Mesendoderm (in vitro differentiated cells): ENCODE measurements at regions not wholly inside any gene's neighbourhood (a gene's known extent, or its start where the extent isn't known, plus 50 kb on each side); places are given as distances from the start of the nearest gene placed in this dataset.

Experiments used
- DNase-seq: peaks from one replicate; pipeline ENCODE4 v3.0.0; 2013
- H2AK5ac ChIP-seq: 2 replicates; pipeline ENCODE4 v1.6.1; 2013; ENCODE audit warnings: low read length, inconsistent platforms
- H2BK120ac ChIP-seq: 2 replicates; pipeline ENCODE4 v1.6.1; 2013; ENCODE audit warnings: low read depth, mild to moderate bottlenecking, low read length, moderate library complexity, mixed read lengths
- H2BK15ac ChIP-seq: replicated peaks from 2 replicates; pipeline ENCODE4 v1.6.1; 2013; ENCODE audit warnings: low read depth, mild to moderate bottlenecking, moderate library complexity
- H2BK5ac ChIP-seq: 2 replicates; pipeline ENCODE4 v1.6.1; 2013; ENCODE audit warnings: low read length, inconsistent platforms
- H3K18ac ChIP-seq: 2 replicates; pipeline ENCODE4 v1.6.1; 2013; ENCODE audit warnings: mild to moderate bottlenecking, low read length, mixed read lengths
- H3K23ac ChIP-seq: one replicate; pipeline ENCODE4 v1.6.1; 2013; ENCODE audit warnings: low read length
- H3K27ac ChIP-seq: 2 replicates; pipeline ENCODE4 v1.5.1; 2013; ENCODE audit warnings: low read depth, mild to moderate bottlenecking, inconsistent platforms, low read length, moderate library complexity
- H3K27me3 ChIP-seq: 2 replicates; pipeline ENCODE4 v1.6.1; 2013; ENCODE audit warnings: low read length, control low read depth, mild to moderate bottlenecking, inconsistent platforms; ENCODE audit not compliant: insufficient read depth, poor library complexity
- H3K36me3 ChIP-seq: 2 replicates; pipeline ENCODE4 v1.6.1; 2013; ENCODE audit warnings: low read length, inconsistent platforms; ENCODE audit not compliant: control insufficient read depth, insufficient read depth
- H3K4ac ChIP-seq: one replicate; pipeline ENCODE4 v1.6.1; 2013; ENCODE audit warnings: low read depth, mild to moderate bottlenecking, low read length, moderate library complexity
- H3K4me1 ChIP-seq: 2 replicates; pipeline ENCODE4 v1.6.1; 2013; ENCODE audit warnings: low read depth, low read length, inconsistent platforms; ENCODE audit not compliant: control insufficient read depth
- H3K4me2 ChIP-seq: 2 replicates; pipeline ENCODE4 v1.6.1; 2013; ENCODE audit warnings: low read length
- H3K4me3 ChIP-seq: 2 replicates; pipeline ENCODE4 v1.5.1; 2013; ENCODE audit warnings: mild to moderate bottlenecking, low read length
- H3K56ac ChIP-seq: one replicate; pipeline ENCODE4 v1.6.1; 2013; ENCODE audit warnings: low read length
- H3K79me1 ChIP-seq: 2 replicates; pipeline ENCODE4 v1.6.1; 2013; ENCODE audit warnings: low read length, inconsistent platforms
- H3K79me2 ChIP-seq: 2 replicates; pipeline ENCODE4 v1.6.1; 2013; ENCODE audit warnings: mild to moderate bottlenecking, low read length; ENCODE audit not compliant: control insufficient read depth, insufficient read depth
- H3K9ac ChIP-seq: 2 replicates; pipeline ENCODE4 v1.6.1; 2013; ENCODE audit warnings: low read length, inconsistent platforms
- H4K5ac ChIP-seq: one replicate; pipeline ENCODE4 v1.6.1; 2013; ENCODE audit warnings: low read length
- H4K8ac ChIP-seq: one replicate; pipeline ENCODE4 v1.6.1; 2013; ENCODE audit warnings: low read depth, mild to moderate bottlenecking, control low read depth, low read length, moderate library complexity
- WGBS: extraction: QIAGEN DNeasy Blood & Tissue Kit; methylation state at CpG from one replicate; pipeline ENCODE4 v1.1.7; 2013; ENCODE audit warnings: low lambda C conversion rate, missing lambda C conversion rate; ENCODE audit not compliant: insufficient coverage; ENCODE audit errors: extremely low coverage; 5-methylcytosine and 5-hydroxymethylcytosine counted together

DNA sequence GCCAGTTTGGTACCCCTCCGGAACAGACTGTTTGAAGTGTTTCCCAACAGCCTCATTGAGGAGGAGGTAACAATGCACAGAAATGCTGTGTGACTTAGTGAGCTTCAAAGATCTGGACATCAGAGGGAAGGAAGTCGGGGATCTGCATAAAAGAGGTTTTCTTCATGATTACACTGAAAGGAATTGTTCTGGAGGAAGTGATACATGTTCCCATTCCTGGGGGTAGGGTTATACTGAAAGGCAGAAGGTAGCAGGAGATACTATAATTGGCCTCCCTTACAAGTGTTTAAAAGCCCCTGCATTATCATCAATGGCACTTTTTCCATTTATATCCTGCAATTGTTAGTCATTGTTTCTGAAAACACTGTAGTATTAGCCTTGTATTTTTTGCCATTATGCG lies 94.0 kb upstream of the DKK2 start:
- H3K36me3 ChIP-seq, result no peaks in the 10 kb centered on the region
- no peaks in the 10 kb centered on the region for H3K79me2 ChIP-seq
- H2AK5ac ChIP-seq, result no peak overlapping the region
- H3K4ac ChIP-seq, result no peak overlapping the region
- DNase-seq, result no peak
- H3K56ac ChIP-seq, result no peak overlapping the region
- no peak overlapping the region for H3K18ac ChIP-seq
- peaks cover 1% of the 10 kb centered on the region for H3K4me1 ChIP-seq
- no peak overlapping the region for H2BK5ac ChIP-seq
- no peak overlapping the region for H4K5ac ChIP-seq
- no peak overlapping the region for H3K4me2 ChIP-seq
- no peak overlapping the region for H3K9ac ChIP-seq
- no peak overlapping the region for H2BK120ac ChIP-seq
- H3K4me3 ChIP-seq, result no peak overlapping the region
- H3K23ac ChIP-seq, result no peak overlapping the region
- no CpG with 5 or more reads among the region's 3 CpGs for WGBS
- H3K27me3 ChIP-seq, result no peaks in the 10 kb centered on the region
- no peak overlapping the region for H2BK15ac ChIP-seq
- H3K27ac ChIP-seq, result no peak overlapping the region
- H3K79me1 ChIP-seq, result no peaks in the 10 kb centered on the region
- H4K8ac ChIP-seq, result no peak overlapping the region

DNA sequence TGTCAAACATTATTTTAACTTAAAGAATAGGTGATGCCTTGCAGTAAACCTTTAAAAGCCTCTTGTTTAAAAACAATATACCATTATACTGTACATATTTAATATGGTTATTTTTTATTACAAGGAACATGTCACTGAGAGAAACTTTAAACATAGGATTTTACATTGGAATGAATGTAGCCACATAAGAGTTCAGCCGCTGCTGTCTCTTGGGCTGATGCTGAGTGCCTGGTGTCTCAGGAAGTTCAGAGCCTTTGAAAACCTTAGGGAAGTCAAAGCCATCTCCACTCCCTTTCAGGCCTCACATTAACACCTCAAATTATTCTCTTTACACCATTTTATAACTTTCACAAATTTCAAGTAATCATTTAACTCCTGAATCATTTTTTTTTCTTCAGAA lies 93.5 kb upstream of the DKK2 start:
- no peak for DNase-seq
- no peak overlapping the region for H2BK5ac ChIP-seq
- no peaks in the 10 kb centered on the region for H3K27me3 ChIP-seq
- WGBS, result no CpG with 5 or more reads among the region's 1 CpG
- H3K4me3 ChIP-seq, result no peak overlapping the region
- no peak overlapping the region for H3K23ac ChIP-seq
- no peak overlapping the region for H4K5ac ChIP-seq
- no peak overlapping the region for H2BK120ac ChIP-seq
- H3K9ac ChIP-seq, result no peak overlapping the region
- H3K36me3 ChIP-seq, result no peaks in the 10 kb centered on the region
- H3K79me2 ChIP-seq, result no peaks in the 10 kb centered on the region
- no peaks in the 10 kb centered on the region for H3K79me1 ChIP-seq
- H3K4me2 ChIP-seq, result no peak overlapping the region
- H3K27ac ChIP-seq, result no peak overlapping the region
- H3K4ac ChIP-seq, result no peak overlapping the region
- no peak overlapping the region for H2AK5ac ChIP-seq
- no peak overlapping the region for H3K56ac ChIP-seq
- H4K8ac ChIP-seq, result no peak overlapping the region
- H3K18ac ChIP-seq, result no peak overlapping the region
- H3K4me1 ChIP-seq, result peaks cover 1% of the 10 kb centered on the region
- no peak overlapping the region for H2BK15ac ChIP-seq

DNA sequence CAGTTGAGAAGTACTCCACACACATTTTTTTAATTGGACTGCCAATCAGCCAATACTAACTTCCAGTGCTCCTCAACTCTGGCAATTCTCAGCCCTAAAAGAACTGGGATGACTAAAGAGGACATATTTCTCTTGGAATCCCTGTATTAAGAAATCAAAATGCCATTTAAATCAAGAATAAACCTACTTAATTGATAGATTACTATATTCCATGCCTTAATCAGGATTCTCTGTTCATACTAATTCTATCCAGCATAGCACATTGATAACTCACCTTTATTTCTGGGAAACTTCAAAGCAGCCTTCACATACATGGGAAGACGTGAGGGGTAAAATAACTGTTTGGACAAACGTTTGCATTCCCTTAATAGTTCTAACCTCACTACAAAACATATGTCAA lies 93.0 kb upstream of the DKK2 start:
- H2AK5ac ChIP-seq, result no peak overlapping the region
- no peak overlapping the region for H2BK120ac ChIP-seq
- H3K4ac ChIP-seq, result no peak overlapping the region
- no peak overlapping the region for H3K23ac ChIP-seq
- H3K4me2 ChIP-seq, result no peak overlapping the region
- no peak overlapping the region for H4K8ac ChIP-seq
- H3K27me3 ChIP-seq, result no peaks in the 10 kb centered on the region
- H2BK15ac ChIP-seq, result no peak overlapping the region
- H3K27ac ChIP-seq, result no peak overlapping the region
- peaks cover 1% of the 10 kb centered on the region for H3K4me1 ChIP-seq
- no peaks in the 10 kb centered on the region for H3K36me3 ChIP-seq
- H2BK5ac ChIP-seq, result no peak overlapping the region
- no peak overlapping the region for H3K56ac ChIP-seq
- H4K5ac ChIP-seq, result no peak overlapping the region
- no peaks in the 10 kb centered on the region for H3K79me2 ChIP-seq
- no peak overlapping the region for H3K9ac ChIP-seq
- H3K79me1 ChIP-seq, result no peaks in the 10 kb centered on the region
- no peak overlapping the region for H3K4me3 ChIP-seq
- no peak overlapping the region for H3K18ac ChIP-seq
- no CpG with 5 or more reads among the region's 2 CpGs for WGBS
- no peak for DNase-seq

DNA sequence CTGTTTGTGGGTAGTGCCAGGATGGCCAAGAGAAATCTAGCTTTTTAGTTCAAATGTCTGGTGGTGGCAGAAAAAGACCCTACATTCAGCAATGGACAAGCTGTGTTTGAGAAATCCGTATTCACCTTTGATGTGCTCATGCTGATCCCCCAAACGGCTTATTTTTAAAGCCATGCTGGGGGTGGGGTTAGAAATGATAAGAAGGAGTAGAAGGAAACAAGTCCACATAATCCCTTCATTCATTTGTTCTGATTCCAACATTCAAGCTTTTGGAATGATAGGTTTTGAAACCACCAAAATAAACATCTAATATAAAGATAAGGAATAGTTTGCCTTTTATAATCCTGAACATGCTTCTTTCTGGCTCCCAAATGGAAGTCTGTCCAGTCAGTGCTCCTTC lies 92.0 kb upstream of the DKK2 start:
- no peak for DNase-seq
- H2AK5ac ChIP-seq, result no peak overlapping the region
- no peaks in the 10 kb centered on the region for H3K79me1 ChIP-seq
- H4K5ac ChIP-seq, result no peak overlapping the region
- no peak overlapping the region for H2BK15ac ChIP-seq
- H3K9ac ChIP-seq, result no peak overlapping the region
- no peak overlapping the region for H3K23ac ChIP-seq
- H3K56ac ChIP-seq, result no peak overlapping the region
- H3K4ac ChIP-seq, result no peak overlapping the region
- H3K4me2 ChIP-seq, result no peak overlapping the region
- H3K27me3 ChIP-seq, result no peaks in the 10 kb centered on the region
- no peak overlapping the region for H2BK120ac ChIP-seq
- H3K4me1 ChIP-seq, result peaks cover 1% of the 10 kb centered on the region
- H3K36me3 ChIP-seq, result no peaks in the 10 kb centered on the region
- H3K79me2 ChIP-seq, result no peaks in the 10 kb centered on the region
- WGBS, result no CpG with 5 or more reads among the region's 2 CpGs
- H3K27ac ChIP-seq, result no peak overlapping the region
- no peak overlapping the region for H2BK5ac ChIP-seq
- no peak overlapping the region for H3K18ac ChIP-seq
- no peak overlapping the region for H4K8ac ChIP-seq
- no peak overlapping the region for H3K4me3 ChIP-seq

DNA sequence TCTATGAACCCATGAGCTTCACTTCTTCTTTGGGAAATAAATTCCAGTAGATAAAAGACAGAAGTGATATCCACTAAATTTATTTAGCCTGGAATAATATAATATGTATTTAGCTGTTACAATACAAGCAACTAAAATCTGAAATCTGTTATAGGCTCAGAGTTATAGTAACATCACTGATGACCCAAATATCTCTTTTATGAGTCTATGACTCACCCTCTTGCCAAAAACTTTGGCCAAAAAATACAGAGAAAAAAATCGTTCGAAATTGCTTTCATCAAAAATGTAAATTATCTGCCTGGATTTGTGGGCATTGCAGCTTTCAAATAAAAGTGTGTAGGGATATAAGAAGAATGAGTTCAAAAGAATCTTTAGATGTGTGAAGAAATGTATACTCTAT lies 89.4 kb upstream of the DKK2 start:
- H3K79me1 ChIP-seq, result no peaks in the 10 kb centered on the region
- no peaks in the 10 kb centered on the region for H3K36me3 ChIP-seq
- H3K27me3 ChIP-seq, result no peaks in the 10 kb centered on the region
- H2AK5ac ChIP-seq, result no peak overlapping the region
- no peak overlapping the region for H2BK5ac ChIP-seq
- no peak overlapping the region for H4K8ac ChIP-seq
- no peak overlapping the region for H3K18ac ChIP-seq
- H3K23ac ChIP-seq, result no peak overlapping the region
- no peak overlapping the region for H4K5ac ChIP-seq
- no peak for DNase-seq
- no CpG with 5 or more reads among the region's 2 CpGs for WGBS
- H3K4me2 ChIP-seq, result no peak overlapping the region
- no peak overlapping the region for H2BK120ac ChIP-seq
- H3K27ac ChIP-seq, result no peak overlapping the region
- H3K4me1 ChIP-seq, result peaks cover 1% of the 10 kb centered on the region
- no peak overlapping the region for H3K4ac ChIP-seq
- H3K9ac ChIP-seq, result no peak overlapping the region
- no peak overlapping the region for H3K56ac ChIP-seq
- no peaks in the 10 kb centered on the region for H3K79me2 ChIP-seq
- H2BK15ac ChIP-seq, result no peak overlapping the region
- no peak overlapping the region for H3K4me3 ChIP-seq

DNA sequence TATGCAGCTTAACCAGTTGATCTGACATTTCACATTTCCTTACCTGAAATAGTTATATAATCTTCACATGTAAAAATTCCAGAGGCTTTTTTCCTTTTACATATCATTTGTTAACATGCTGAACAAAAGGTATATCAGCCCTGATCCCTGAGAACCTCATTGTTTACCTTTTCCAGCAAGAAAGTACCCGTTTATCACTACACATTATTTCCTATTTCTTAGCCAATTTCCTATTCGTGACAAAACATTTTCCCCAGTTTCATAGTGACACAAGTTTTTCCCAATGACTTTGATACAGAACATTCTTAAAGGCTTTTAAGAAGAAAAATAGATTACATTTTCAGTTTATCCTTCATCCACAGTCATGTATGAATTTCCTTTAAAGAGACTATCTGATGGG lies 86.6 kb upstream of the DKK2 start:
- H3K27ac ChIP-seq, result no peak overlapping the region
- H3K79me2 ChIP-seq, result no peaks in the 10 kb centered on the region
- 100% methylated on average over 1 of the region's 2 CpGs for WGBS
- DNase-seq, result no peak
- no peak overlapping the region for H2BK120ac ChIP-seq
- no peak overlapping the region for H3K23ac ChIP-seq
- no peaks in the 10 kb centered on the region for H3K79me1 ChIP-seq
- H3K4me1 ChIP-seq, result no peaks in the 10 kb centered on the region
- H3K36me3 ChIP-seq, result no peaks in the 10 kb centered on the region
- no peak overlapping the region for H4K5ac ChIP-seq
- H2BK5ac ChIP-seq, result no peak overlapping the region
- no peak overlapping the region for H3K9ac ChIP-seq
- H3K18ac ChIP-seq, result no peak overlapping the region
- H3K4ac ChIP-seq, result no peak overlapping the region
- no peak overlapping the region for H3K56ac ChIP-seq
- no peaks in the 10 kb centered on the region for H3K27me3 ChIP-seq
- H2BK15ac ChIP-seq, result no peak overlapping the region
- no peak overlapping the region for H3K4me2 ChIP-seq
- no peak overlapping the region for H3K4me3 ChIP-seq
- H4K8ac ChIP-seq, result no peak overlapping the region
- H2AK5ac ChIP-seq, result no peak overlapping the region
